ENCODE measurements at regions not wholly inside any gene's neighbourhood (a gene's known extent, or its start where the extent isn't known, plus 50 kb on each side); places are given as distances from the start of the nearest gene placed in this dataset.

GRCh38 chr12:90064852-90065801 is 356.5 kb upstream of the ATP2B1 start:
- no peak for DNase-seq

GRCh38 chr12:90062799-90063198 is 354.2 kb upstream of the ATP2B1 start:
- no peak for DNase-seq

- DNase-seq = no peak
Measured at GRCh38 chr12:90061809-90062208, 353.2 kb upstream of the ATP2B1 start.

GRCh38 chr12:90060031-90060430 is 351.4 kb upstream of the ATP2B1 start:
- no peak for DNase-seq

GRCh38 chr12:90058704-90059103 is 350.1 kb upstream of the ATP2B1 start:
- no peak for DNase-seq

GRCh38 chr12:90055071-90055470 is 346.4 kb upstream of the ATP2B1 start:
- no peak for DNase-seq

- no peak for DNase-seq
Measured at GRCh38 chr12:90048918-90049317, 340.3 kb upstream of the ATP2B1 start.

GRCh38 chr12:90045559-90045958 is 336.9 kb upstream of the ATP2B1 start:
- no peak for DNase-seq

- DNase-seq = no peak
Measured at GRCh38 chr12:90044069-90044468, 335.4 kb upstream of the ATP2B1 start.

- no peak for DNase-seq
Measured at GRCh38 chr12:90042920-90043641, 334.4 kb upstream of the ATP2B1 start.

GRCh38 chr12:90038289-90038688 is 329.7 kb upstream of the ATP2B1 start:
- DNase-seq = no peak

- DNase-seq = no peak
Measured at GRCh38 chr12:90037740-90038139, 329.1 kb upstream of the ATP2B1 start.

GRCh38 chr12:90036637-90037036 is 328.0 kb upstream of the ATP2B1 start:
- DNase-seq = no peak

- no peak for DNase-seq
Measured at GRCh38 chr12:90030726-90031125, 322.1 kb upstream of the ATP2B1 start.

- no peak for DNase-seq
Measured at GRCh38 chr12:90029317-90029716, 320.7 kb upstream of the ATP2B1 start.

GRCh38 chr12:90028635-90029051 is 320.0 kb upstream of the ATP2B1 start:
- no peak for DNase-seq

GRCh38 chr12:90027889-90028634 is 319.4 kb upstream of the ATP2B1 start:
- DNase-seq = no peak

GRCh38 chr12:90027041-90027440 is 318.4 kb upstream of the ATP2B1 start:
- no peak for DNase-seq

- DNase-seq = no peak
Measured at GRCh38 chr12:90026516-90026915, 317.9 kb upstream of the ATP2B1 start.

GRCh38 chr12:90024262-90024661 is 315.6 kb upstream of the ATP2B1 start:
- no peak for DNase-seq

- no peak for DNase-seq
Measured at GRCh38 chr12:90023207-90023900, 314.7 kb upstream of the ATP2B1 start.

- DNase-seq = no peak
Measured at GRCh38 chr12:90021795-90022440, 313.3 kb upstream of the ATP2B1 start.

All from activated CD4-positive, alpha-beta T cell treated with anti-CD3 and anti-CD28 coated beads for 1 hour (primary cell).